OCI-LY1 (cell line): ENCODE measurements at regions not wholly inside any gene's neighbourhood (a gene's known extent, or its start where the extent isn't known, plus 50 kb on each side); places are given as distances from the start of the nearest gene placed in this dataset.

Experiments
- H2AFZ ChIP-seq: fragments of 200-600 bp; sonication (generic), shearing (Covaris generic); 2 replicates; pipeline ENCODE4 v1.6.0; 2014; ENCODE audit warnings: antibody characterized with exemption, mild to moderate bottlenecking, low read length
- H3F3A ChIP-seq: fragments of 200-600 bp; sonication (generic), shearing (Covaris generic); 2 replicates; pipeline ENCODE4 v1.6.0; 2014; ENCODE audit warnings: mild to moderate bottlenecking, antibody characterized with exemption, low read length, moderate library complexity; ENCODE audit not compliant: insufficient read depth
- H3K27ac ChIP-seq: fragments of 200-600 bp; sonication (generic); 2 replicates; pipeline ENCODE4 v1.5.1; 2014; ENCODE audit warnings: low read length, mixed run types, mild to moderate bottlenecking, low read depth; ENCODE audit not compliant: poor library complexity, severe bottlenecking
- H3K27me3 ChIP-seq: fragments of 200-600 bp; sonication (generic); 2 replicates; pipeline ENCODE4 v1.6.0; 2014; ENCODE audit warnings: antibody characterized with exemption, mild to moderate bottlenecking, low read length, moderate library complexity; ENCODE audit not compliant: insufficient read depth
- H3K36me3 ChIP-seq: fragments of 200-600 bp; sonication (generic); 2 replicates; pipeline ENCODE4 v1.6.1; 2014; ENCODE audit warnings: mild to moderate bottlenecking, antibody characterized with exemption, low read length, moderate library complexity, mixed read lengths; ENCODE audit not compliant: insufficient read depth
- H3K4me1 ChIP-seq: fragments of 200-600 bp; sonication (generic); 2 replicates; pipeline ENCODE4 v1.5.1; 2014; ENCODE audit warnings: mild to moderate bottlenecking, low read length, moderate library complexity; ENCODE audit not compliant: insufficient read depth, severe bottlenecking
- H3K4me2 ChIP-seq: fragments of 200-600 bp; sonication (generic), shearing (Covaris generic); 2 replicates; pipeline ENCODE4 v1.6.1; 2014; ENCODE audit warnings: low read length
- H3K4me3 ChIP-seq: fragments of 200-600 bp; sonication (generic); 2 replicates; pipeline ENCODE4 v1.5.1; 2014; ENCODE audit warnings: low read length, low read depth, mild to moderate bottlenecking, mixed read lengths; ENCODE audit not compliant: poor library complexity, severe bottlenecking
- H3K79me2 ChIP-seq: fragments of 200-600 bp; shearing (Covaris generic); 2 replicates; pipeline ENCODE4 v1.6.1; 2016; ENCODE audit warnings: mixed run types, low read length, mixed read lengths; ENCODE audit not compliant: insufficient read depth
- H3K9ac ChIP-seq: fragments of 200-600 bp; sonication (generic), shearing (Covaris generic); 2 replicates; pipeline ENCODE4 v1.6.1; 2014; ENCODE audit warnings: mild to moderate bottlenecking, low read length, mixed read lengths
- H3K9me2 ChIP-seq: fragments of 200-600 bp; sonication (generic), shearing (Covaris generic); 2 replicates; pipeline ENCODE4 v1.6.1; 2014; ENCODE audit warnings: low read depth, mild to moderate bottlenecking, low read length, mixed read lengths
- H3K9me3 ChIP-seq: fragments of 200-600 bp; shearing (Covaris generic); 2 replicates; pipeline ENCODE4 v1.6.1; 2014; ENCODE audit warnings: low read length, mixed read lengths
- H4K20me1 ChIP-seq: fragments of 200-600 bp; sonication (generic), shearing (Covaris generic); 2 replicates; pipeline ENCODE4 v1.6.0; 2016; ENCODE audit warnings: mild to moderate bottlenecking, low read length; ENCODE audit not compliant: insufficient read depth
- EZH2 ChIP-seq: fragments of 200-600 bp; sonication (generic), shearing (Covaris generic); IDR thresholded peaks from 2 replicates; pipeline ENCODE4 v1.8.0; 2017; ENCODE audit warnings: borderline replicate concordance, mixed run types, mild to moderate bottlenecking, antibody characterized with exemption, low read length, moderate library complexity, mixed read lengths
- TF ChIP-seq, protein P1 (sequence below): fragments of 200-600 bp; sonication (generic), shearing (Covaris generic); IDR thresholded peaks from 2 replicates; pipeline ENCODE4 v1.5.1; 2017; ENCODE audit warnings: mild to moderate bottlenecking, antibody characterized with exemption, low read length, moderate library complexity, mixed read lengths

DNA sequence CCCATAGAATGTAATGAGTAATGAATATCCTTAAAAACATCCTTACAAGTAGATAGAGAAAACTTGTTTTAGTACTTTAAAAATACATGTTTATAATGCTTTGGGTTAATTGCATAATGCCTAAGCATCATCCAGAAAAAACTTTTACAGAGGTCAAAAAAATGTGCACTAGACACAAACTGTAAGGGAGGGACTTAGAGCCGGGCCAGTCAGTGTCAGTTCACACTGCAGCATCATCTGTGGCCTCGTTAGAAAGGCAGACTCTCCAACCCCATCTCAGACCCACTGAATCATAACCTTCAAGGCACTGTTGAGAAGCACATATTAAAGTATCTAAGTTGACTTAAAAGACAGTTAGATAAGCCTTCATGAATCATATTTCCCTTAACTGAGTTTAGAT, 230.1 kb upstream of the PRPS1L1 start:
- Histone ChIP-seq H3K9ac (no peak overlapping the region), H3F3A (no peaks in the 10 kb centered on the region), H3K27me3 (no peaks in the 10 kb centered on the region), H3K9me3 (peaks cover 11% of the 10 kb centered on the region; the same call in 1 of the 2 replicates), H3K4me2 (no peak overlapping the region), H2AFZ (no peak overlapping the region), H3K4me1 (no peaks in the 10 kb centered on the region), H3K27ac (no peak overlapping the region), H3K79me2 (no peaks in the 10 kb centered on the region), H3K9me2 (no peaks in the 10 kb centered on the region), H3K36me3 (no peaks in the 10 kb centered on the region), H4K20me1 (no peaks in the 10 kb centered on the region), H3K4me3 (no peak overlapping the region)
- TF ChIP-seq, protein P1, sequence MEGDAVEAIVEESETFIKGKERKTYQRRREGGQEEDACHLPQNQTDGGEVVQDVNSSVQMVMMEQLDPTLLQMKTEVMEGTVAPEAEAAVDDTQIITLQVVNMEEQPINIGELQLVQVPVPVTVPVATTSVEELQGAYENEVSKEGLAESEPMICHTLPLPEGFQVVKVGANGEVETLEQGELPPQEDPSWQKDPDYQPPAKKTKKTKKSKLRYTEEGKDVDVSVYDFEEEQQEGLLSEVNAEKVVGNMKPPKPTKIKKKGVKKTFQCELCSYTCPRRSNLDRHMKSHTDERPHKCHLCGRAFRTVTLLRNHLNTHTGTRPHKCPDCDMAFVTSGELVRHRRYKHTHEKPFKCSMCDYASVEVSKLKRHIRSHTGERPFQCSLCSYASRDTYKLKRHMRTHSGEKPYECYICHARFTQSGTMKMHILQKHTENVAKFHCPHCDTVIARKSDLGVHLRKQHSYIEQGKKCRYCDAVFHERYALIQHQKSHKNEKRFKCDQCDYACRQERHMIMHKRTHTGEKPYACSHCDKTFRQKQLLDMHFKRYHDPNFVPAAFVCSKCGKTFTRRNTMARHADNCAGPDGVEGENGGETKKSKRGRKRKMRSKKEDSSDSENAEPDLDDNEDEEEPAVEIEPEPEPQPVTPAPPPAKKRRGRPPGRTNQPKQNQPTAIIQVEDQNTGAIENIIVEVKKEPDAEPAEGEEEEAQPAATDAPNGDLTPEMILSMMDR = no peak
- TF ChIP-seq EZH2 = no peak

DNA sequence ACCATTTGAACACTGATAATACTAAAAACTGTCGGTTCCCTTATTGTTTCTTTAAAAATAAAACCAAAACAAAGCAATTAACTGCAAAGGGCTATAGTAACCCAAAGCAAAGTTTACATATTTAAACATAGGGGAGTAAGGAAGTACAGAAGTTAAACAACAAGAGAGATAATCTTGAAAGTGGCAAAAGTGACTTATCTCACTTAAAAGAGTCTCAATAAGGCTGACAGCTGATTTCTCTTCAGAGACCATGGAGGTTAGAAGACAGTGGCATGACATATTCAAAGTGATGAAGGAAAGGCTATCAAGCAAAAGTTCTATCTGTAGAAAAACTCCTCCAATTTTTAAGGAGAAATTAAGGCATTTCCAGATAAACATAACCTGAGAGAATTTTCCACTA, 233.5 kb upstream of the HDAC9 start:
- no peaks in the 10 kb centered on the region for H3K79me2 ChIP-seq
- no peak overlapping the region for H3K27ac ChIP-seq
- no peak overlapping the region for H3K4me3 ChIP-seq
- H2AFZ ChIP-seq = no peak overlapping the region
- H3F3A ChIP-seq = no peaks in the 10 kb centered on the region
- H4K20me1 ChIP-seq = no peaks in the 10 kb centered on the region
- no peak for TF ChIP-seq EZH2
- TF ChIP-seq, protein P1 = no peak
- no peaks in the 10 kb centered on the region for H3K9me2 ChIP-seq
- H3K4me2 ChIP-seq = no peak overlapping the region
- peaks cover 11% of the 10 kb centered on the region; the same call in 1 of the 2 replicates for H3K9me3 ChIP-seq
- H3K4me1 ChIP-seq = no peaks in the 10 kb centered on the region
- no peak overlapping the region for H3K9ac ChIP-seq
- no peaks in the 10 kb centered on the region for H3K36me3 ChIP-seq
- no peaks in the 10 kb centered on the region for H3K27me3 ChIP-seq

DNA sequence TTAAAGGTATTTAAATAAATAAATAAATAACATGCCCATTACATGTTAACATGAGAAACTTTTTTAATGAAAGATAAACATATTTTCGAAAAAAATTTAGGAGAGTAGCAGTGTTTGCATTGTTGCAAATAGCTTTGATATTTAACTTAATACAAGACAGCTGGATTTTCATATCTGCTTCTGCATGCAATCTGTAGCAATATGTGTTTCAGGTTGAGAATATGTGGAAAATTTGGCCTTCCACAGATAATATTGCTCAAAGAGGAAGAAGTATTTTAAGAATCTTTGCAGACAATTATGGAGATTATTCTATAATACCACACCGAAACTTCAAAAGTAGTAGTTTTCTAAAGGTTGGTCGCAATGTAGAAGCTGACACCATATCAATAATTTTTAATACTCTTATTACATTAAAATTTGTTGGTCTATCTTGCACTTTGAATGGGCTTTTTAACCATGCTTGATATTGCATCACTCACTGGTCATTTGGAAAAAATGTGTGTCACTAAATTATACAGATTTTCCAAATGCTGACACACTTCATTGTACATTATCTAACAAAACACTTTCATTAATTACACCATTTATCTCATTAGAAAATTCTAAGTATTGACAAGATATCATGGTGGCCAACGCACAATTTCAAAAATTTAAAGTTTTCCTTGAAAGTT, 229.8 kb upstream of the HDAC9 start:
- Histone ChIP-seq H3K79me2 (no peaks in the 10 kb centered on the region), H2AFZ (no peak overlapping the region), H3K9me2 (no peaks in the 10 kb centered on the region), H3F3A (no peaks in the 10 kb centered on the region), H3K27ac (no peak overlapping the region), H3K9ac (no peak overlapping the region), H3K27me3 (no peaks in the 10 kb centered on the region), H3K4me3 (no peak overlapping the region), H3K4me1 (no peaks in the 10 kb centered on the region), H3K36me3 (no peaks in the 10 kb centered on the region), H3K4me2 (no peak overlapping the region), H4K20me1 (no peaks in the 10 kb centered on the region), H3K9me3 (peaks cover 10% of the 10 kb centered on the region; the same call in 1 of the 2 replicates)
- TF ChIP-seq, protein P1 = no peak
- no peak for TF ChIP-seq EZH2
